ENCODE measurements at regions not wholly inside any gene's neighbourhood (a gene's known extent, or its start where the extent isn't known, plus 50 kb on each side); places are given as distances from the start of the nearest gene placed in this dataset.
"Not testable (repeated sequence)": the region's sequence is repeated elsewhere in the genome, so short reads cannot be mapped to it uniquely, and the experiment has no call there.

DNA sequence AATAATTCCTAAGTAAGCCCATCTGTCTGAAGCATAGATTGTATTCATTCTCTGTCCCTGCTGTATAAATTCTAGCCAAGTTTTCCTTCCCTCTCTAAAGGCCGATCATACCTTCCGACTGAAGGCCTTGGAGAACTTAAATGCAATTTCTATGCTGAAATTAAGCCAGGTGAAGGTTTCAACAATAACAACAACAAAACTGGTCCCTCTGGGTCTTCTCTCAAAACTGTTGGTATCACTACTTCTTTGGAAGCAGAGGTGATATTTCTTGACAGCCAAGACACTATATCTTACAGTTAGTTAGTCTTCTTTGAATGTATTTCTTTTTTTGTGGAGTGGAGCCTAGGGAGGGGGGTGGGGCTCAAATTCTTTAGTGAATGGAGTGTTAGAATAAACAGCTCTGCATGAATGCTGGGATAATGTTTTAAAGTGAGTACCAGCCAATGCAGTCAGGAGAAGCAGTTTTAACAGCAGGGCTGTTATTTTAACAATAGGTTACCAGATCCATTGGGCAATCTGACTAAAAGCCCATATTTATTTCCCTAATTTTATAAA lies 508.9 kb downstream of the EBF1 start:
- TF ChIP-seq CTCF (IDR thresholded peaks at IDR 0.05) = no peak
- no peak for TF ChIP-seq POLR2A (IDR thresholded peaks at IDR 0.05)
- Histone ChIP-seq H3K27me3 (no peaks in the 10 kb centered on the region), H3K9me3 (no peaks in the 10 kb centered on the region), H3K4me1 (no peaks in the 10 kb centered on the region), H3K27ac (no peak overlapping the region), H3K4me3 (no peak overlapping the region), H3K36me3 (no peaks in the 10 kb centered on the region)
- WGBS, 2 donors = 86 to 88% methylated on average over 2 of the region's 2 CpGs
- DNase-seq = no peak
- intact Hi-C loops (cut with DNase I) = no loop called here

DNA sequence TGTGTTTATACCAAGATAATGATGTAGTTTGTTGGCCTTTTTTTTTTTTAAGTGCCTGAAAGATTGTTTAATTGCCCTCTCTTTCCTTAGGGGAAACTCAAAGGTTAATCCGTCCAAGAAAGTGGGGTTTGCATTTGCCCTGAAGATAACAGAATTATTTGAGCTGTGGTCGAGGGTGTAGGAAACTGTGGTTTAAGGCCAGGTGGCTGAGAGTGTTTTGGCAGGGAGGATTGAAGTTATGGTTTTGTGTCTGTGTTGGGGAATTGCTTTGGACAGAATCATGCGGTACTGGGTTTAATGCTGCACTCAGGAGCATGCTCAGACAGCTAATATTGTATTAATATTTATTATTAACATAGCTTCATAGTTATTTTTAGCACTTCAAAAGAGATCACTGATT lies 509.8 kb downstream of the EBF1 start:
- no peaks in the 10 kb centered on the region for H3K4me1 ChIP-seq
- no peak for DNase-seq
- intact Hi-C loops (cut with DNase I) = no loop called here
- no peaks in the 10 kb centered on the region for H3K36me3 ChIP-seq
- TF ChIP-seq POLR2A (IDR thresholded peaks at IDR 0.05) = no peak
- no peak for TF ChIP-seq CTCF (IDR thresholded peaks at IDR 0.05)
- no peaks in the 10 kb centered on the region for H3K27me3 ChIP-seq
- H3K4me3 ChIP-seq = no peak overlapping the region
- H3K27ac ChIP-seq = no peak overlapping the region
- WGBS, 2 donors = 21 to 24% methylated on average over 3 of the region's 3 CpGs
- H3K9me3 ChIP-seq = no peaks in the 10 kb centered on the region

- H3K36me3 ChIP-seq = no peaks in the 10 kb centered on the region
- no peak overlapping the region for H3K27ac ChIP-seq
- 75% methylated on average over 1 of the region's 1 CpG for WGBS, 2 donors
- H3K4me1 ChIP-seq = no peaks in the 10 kb centered on the region
- no peak for DNase-seq
- H3K27me3 ChIP-seq = no peaks in the 10 kb centered on the region
- intact Hi-C loops (cut with DNase I) = no loop called here
- no peaks in the 10 kb centered on the region for H3K9me3 ChIP-seq
- no peak overlapping the region for H3K4me3 ChIP-seq
- TF ChIP-seq CTCF (IDR thresholded peaks at IDR 0.05) (no peak), POLR2A (IDR thresholded peaks at IDR 0.05) (no peak)
Measured at GRCh38 chr5:158588617-158589016, 511.1 kb downstream of the EBF1 start.

DNA sequence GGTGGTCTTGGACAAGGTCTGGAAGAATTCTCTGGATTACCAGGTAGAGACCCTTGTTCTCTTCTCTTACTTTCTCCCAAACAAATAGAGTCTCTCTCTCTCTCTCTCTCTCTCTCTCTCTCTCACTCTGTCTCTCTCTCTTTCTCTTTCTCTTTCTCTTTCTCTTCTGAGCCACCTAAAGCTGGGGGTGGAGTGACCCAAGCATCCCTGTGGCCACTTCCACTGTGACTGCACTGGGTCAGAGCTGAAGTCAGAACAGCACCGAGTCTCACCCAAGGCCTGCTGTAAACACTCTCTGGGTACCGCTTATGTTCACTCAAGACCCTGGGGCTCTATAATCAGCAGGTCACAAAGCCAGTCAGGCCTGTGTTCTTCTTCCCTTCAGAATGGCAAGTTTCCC lies 513.7 kb downstream of the EBF1 start:
- Histone ChIP-seq H3K27me3 (no peaks in the 10 kb centered on the region), H3K36me3 (no peaks in the 10 kb centered on the region), H3K4me1 (no peaks in the 10 kb centered on the region), H3K27ac (no peak overlapping the region), H3K9me3 (no peaks in the 10 kb centered on the region), H3K4me3 (no peak overlapping the region)
- no peak for TF ChIP-seq POLR2A (IDR thresholded peaks at IDR 0.05)
- TF ChIP-seq CTCF (IDR thresholded peaks at IDR 0.05) = no peak
- intact Hi-C loops (cut with DNase I) = no loop called here
- 83 to 91% methylated on average over 2 of the region's 2 CpGs for WGBS, 2 donors
- no peak for DNase-seq

- H3K9me3 ChIP-seq; DNase-seq; intact Hi-C loops (cut with DNase I); H3K27me3 ChIP-seq; H3K4me1 ChIP-seq; H3K27ac ChIP-seq; H3K4me3 ChIP-seq; H3K36me3 ChIP-seq: not testable (repeated sequence)
- WGBS, 2 donors = no CpG with 5 or more reads among the region's 27 CpGs
Measured at GRCh38 chr5:158582669-158583068, 517.0 kb downstream of the EBF1 start.

- no peak for DNase-seq
- TF ChIP-seq CTCF (IDR thresholded peaks at IDR 0.05) (no peak), POLR2A (IDR thresholded peaks at IDR 0.05) (no peak)
- H3K4me3 ChIP-seq = no peak overlapping the region
- no peaks in the 10 kb centered on the region for H3K27me3 ChIP-seq
- no peak overlapping the region for H3K27ac ChIP-seq
- peaks cover 0 to 7% (median 5%) of the 10 kb centered on the region in 3 donors for H3K9me3 ChIP-seq
- intact Hi-C loops (cut with DNase I) = no loop called here
- H3K4me1 ChIP-seq = no peaks in the 10 kb centered on the region
- H3K36me3 ChIP-seq = no peaks in the 10 kb centered on the region
- WGBS, 2 donors = 41 to 64% methylated on average over 3 of the region's 3 CpGs
Measured at GRCh38 chr5:158573829-158574228, 525.9 kb downstream of the EBF1 start.
